LNCAP (cell line): ENCODE measurements at regions not wholly inside any gene's neighbourhood (a gene's known extent, or its start where the extent isn't known, plus 50 kb on each side); places are given as distances from the start of the nearest gene placed in this dataset.
A peak's percentile ranks its signal among the peaks of the same experiment; 100 is the strongest.

Source experiments
- CTCF ChIP-seq: fragments of 450-650 bp; IDR thresholded peaks from 2 replicates; pipeline ENCODE4 v1.5.1; 2017; ENCODE audit warnings: mild to moderate bottlenecking

GRCh38 chr3:181327349-181327748, 337.8 kb upstream of the DNAJC19 start:
- TF ChIP-seq CTCF: no peak

DNA sequence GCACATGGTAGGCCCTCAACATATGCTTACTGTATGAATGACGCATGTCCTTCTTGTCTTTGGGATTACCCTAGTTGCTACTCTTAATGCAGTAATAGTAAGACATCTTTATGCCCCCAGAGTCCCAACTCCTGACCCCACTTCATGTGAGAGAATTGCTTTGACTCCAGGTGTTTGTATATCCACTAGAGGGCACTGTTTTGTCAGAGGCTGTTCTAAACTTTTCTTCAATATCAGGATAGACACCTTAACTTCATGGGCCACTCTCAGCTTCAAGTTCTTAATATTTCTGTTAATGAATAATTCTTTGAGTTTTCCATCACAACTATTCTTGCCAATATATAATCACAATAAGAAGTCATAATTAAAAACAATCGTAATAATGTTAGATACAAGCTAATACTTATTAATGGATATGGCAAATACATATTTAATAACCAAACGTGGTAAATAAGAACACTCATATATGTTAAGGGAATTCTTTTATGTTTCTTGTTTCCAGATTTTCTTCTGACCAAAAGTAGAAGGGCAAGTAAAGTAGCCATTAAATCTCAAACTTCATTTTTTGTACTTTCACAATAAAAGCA, 337.2 kb upstream of the DNAJC19 start:
- peak; percentile 79 for TF ChIP-seq CTCF

DNA sequence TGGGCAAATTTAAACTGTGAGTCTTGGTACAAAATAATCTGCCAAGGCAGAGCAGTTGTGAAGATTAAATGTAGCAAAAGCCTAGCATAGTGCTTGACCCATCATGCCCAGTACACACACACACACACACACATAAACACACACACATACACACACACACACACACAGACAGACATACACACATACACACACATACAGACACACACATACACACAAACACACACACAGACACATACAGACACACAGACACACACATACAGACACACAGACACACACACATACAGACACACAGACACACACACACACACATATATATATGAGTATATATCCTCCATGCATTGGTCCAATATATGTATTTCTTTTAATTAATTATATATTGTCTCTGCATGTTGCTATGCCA, 328.8 kb upstream of the DNAJC19 start:
- no peak for TF ChIP-seq CTCF

DNA sequence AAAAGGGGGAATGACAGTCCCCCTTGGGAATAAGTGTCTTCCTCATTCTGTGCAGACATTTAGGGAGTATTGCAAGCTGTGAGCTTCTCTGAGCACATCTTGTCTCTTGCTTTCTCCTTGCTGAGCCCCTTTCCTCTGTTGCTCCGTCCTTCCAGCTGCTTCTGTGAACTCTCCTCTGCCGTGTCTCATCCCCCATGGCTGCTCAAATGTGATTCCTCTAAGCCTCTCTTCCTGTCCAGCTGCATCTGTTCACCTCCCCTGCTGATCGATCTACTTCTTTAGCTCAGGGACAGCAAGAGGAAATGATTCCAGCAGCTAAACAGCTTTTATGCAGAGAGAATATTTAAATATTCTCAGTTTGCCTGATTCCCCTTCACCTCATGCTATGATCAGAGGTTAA, 328.0 kb upstream of the DNAJC19 start:
- no peak for TF ChIP-seq CTCF

- TF ChIP-seq CTCF: no peak
Measured at GRCh38 chr3:181316482-181316881, 326.9 kb upstream of the DNAJC19 start.

- no peak for TF ChIP-seq CTCF
Measured at GRCh38 chr3:181313335-181313734, 323.8 kb upstream of the DNAJC19 start.

DNA sequence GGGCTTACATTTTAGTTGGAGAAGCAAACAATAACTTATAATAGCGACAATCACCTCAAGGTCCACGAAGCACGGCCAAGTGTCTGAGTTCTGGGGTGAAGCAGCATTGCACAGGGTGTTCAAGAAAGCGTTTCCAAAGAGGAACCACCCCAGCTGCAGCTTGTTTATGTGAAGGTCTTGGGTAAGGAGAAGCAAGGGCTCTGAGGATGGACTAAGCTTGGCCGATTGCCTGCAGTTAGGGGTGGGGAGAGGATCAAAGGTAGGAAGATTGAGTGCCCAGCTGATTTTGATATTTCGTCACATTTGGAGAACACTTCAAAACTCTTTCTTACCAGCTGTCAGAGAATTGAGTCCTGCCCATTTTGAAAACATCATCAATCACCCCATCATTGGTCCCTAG, 321.6 kb upstream of the DNAJC19 start:
- TF ChIP-seq CTCF: no peak

- TF ChIP-seq CTCF: no peak
Measured at GRCh38 chr3:181302960-181303359, 313.4 kb upstream of the DNAJC19 start.
